ENCODE measurements at regions not wholly inside any gene's neighbourhood (a gene's known extent, or its start where the extent isn't known, plus 50 kb on each side); places are given as distances from the start of the nearest gene placed in this dataset.

GRCh38 chr18:66168685-66169235 is 417.9 kb downstream of the CDH7 start:
- DNase-seq: no peak
- intact Hi-C loops (cut with micrococcal nuclease): no loop called here
- H3K27ac ChIP-seq (replicated peaks): no peak overlapping the region
- TF ChIP-seq, protein P1, sequence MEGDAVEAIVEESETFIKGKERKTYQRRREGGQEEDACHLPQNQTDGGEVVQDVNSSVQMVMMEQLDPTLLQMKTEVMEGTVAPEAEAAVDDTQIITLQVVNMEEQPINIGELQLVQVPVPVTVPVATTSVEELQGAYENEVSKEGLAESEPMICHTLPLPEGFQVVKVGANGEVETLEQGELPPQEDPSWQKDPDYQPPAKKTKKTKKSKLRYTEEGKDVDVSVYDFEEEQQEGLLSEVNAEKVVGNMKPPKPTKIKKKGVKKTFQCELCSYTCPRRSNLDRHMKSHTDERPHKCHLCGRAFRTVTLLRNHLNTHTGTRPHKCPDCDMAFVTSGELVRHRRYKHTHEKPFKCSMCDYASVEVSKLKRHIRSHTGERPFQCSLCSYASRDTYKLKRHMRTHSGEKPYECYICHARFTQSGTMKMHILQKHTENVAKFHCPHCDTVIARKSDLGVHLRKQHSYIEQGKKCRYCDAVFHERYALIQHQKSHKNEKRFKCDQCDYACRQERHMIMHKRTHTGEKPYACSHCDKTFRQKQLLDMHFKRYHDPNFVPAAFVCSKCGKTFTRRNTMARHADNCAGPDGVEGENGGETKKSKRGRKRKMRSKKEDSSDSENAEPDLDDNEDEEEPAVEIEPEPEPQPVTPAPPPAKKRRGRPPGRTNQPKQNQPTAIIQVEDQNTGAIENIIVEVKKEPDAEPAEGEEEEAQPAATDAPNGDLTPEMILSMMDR (IDR thresholded peaks at IDR 0.05; ENCODE audit: borderline replicate concordance): no peak
- H3K36me3 ChIP-seq: no peaks in the 10 kb centered on the region
- H3K4me3 ChIP-seq: no peak overlapping the region
- no peaks in the 10 kb centered on the region for H3K9me3 ChIP-seq (replicated peaks)
- H3K4me1 ChIP-seq: peaks cover 6% of the 10 kb centered on the region
- no peaks in the 10 kb centered on the region for H3K27me3 ChIP-seq (ENCODE audit: low read depth)

DNA sequence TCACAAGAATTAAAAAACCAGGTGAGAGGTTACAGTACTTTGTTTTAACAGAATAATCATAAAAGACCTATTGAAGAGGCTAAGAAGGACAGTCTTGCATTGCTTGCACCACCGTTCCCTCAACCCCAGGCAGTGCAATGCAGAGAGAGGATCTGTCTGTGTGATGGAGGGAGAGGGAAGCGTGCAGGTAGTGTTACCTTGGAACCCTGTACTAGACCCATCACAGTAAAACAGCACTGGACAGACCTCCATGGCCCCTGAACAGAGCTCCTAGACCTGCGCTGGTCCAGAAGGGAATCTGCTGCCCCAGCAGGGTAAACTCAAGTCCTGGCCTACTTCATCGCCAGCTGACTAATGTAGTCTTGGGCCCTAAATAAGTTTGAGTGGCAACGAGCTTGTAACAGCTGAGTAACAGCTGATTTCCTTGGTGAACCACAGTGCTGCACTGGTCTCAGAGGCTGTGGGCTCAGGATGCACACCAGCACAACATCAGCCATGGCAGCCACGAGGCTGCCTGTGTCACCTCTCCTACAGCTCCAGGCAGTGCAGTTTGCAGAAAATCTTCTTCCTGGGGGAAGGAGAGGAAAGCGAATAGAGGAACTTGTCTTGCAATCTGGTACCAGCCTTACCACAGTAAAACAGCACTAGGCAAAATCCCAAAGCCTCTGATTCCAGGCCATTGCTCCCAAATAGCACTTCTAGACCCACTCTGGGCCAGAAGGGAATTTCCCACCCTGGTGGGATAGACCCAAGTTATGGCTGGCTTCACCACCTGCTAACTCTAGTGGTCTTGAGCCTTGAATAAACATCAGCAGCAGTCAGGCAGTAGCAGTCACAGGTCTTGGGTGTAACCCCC is 417.2 kb downstream of the CDH7 start:
- intact Hi-C loops (cut with micrococcal nuclease): no loop called here
- H3K4me1 ChIP-seq: peaks cover 6% of the 10 kb centered on the region
- no peak overlapping the region for H3K27ac ChIP-seq (replicated peaks)
- H3K9me3 ChIP-seq (replicated peaks): no peaks in the 10 kb centered on the region
- no peaks in the 10 kb centered on the region for H3K36me3 ChIP-seq
- TF ChIP-seq, protein P1 (IDR thresholded peaks at IDR 0.05; ENCODE audit: borderline replicate concordance): no peak
- DNase-seq: no peak
- no peaks in the 10 kb centered on the region for H3K27me3 ChIP-seq (ENCODE audit: low read depth)
- H3K4me3 ChIP-seq: no peak overlapping the region

- TF ChIP-seq, protein P1 (IDR thresholded peaks at IDR 0.05; ENCODE audit: borderline replicate concordance): no peak
- Histone ChIP-seq H3K9me3 (replicated peaks) (no peaks in the 10 kb centered on the region), H3K27me3 (ENCODE audit: low read depth) (no peaks in the 10 kb centered on the region), H3K36me3 (no peaks in the 10 kb centered on the region), H3K27ac (replicated peaks) (no peak overlapping the region), H3K4me1 (no peaks in the 10 kb centered on the region), H3K4me3 (no peak overlapping the region)
- DNase-seq: no peak
- intact Hi-C loops (cut with micrococcal nuclease): no loop called here
Observed at GRCh38 chr18:66160007-66160406, 409.2 kb downstream of the CDH7 start.

GRCh38 chr18:66159451-66159850 is 408.6 kb downstream of the CDH7 start:
- Histone ChIP-seq H3K36me3 (no peaks in the 10 kb centered on the region), H3K9me3 (replicated peaks) (no peaks in the 10 kb centered on the region), H3K4me3 (no peak overlapping the region), H3K27ac (replicated peaks) (no peak overlapping the region), H3K4me1 (no peaks in the 10 kb centered on the region), H3K27me3 (ENCODE audit: low read depth) (no peaks in the 10 kb centered on the region)
- intact Hi-C loops (cut with micrococcal nuclease): no loop called here
- TF ChIP-seq, protein P1 (IDR thresholded peaks at IDR 0.05; ENCODE audit: borderline replicate concordance): no peak
- DNase-seq: no peak

DNA sequence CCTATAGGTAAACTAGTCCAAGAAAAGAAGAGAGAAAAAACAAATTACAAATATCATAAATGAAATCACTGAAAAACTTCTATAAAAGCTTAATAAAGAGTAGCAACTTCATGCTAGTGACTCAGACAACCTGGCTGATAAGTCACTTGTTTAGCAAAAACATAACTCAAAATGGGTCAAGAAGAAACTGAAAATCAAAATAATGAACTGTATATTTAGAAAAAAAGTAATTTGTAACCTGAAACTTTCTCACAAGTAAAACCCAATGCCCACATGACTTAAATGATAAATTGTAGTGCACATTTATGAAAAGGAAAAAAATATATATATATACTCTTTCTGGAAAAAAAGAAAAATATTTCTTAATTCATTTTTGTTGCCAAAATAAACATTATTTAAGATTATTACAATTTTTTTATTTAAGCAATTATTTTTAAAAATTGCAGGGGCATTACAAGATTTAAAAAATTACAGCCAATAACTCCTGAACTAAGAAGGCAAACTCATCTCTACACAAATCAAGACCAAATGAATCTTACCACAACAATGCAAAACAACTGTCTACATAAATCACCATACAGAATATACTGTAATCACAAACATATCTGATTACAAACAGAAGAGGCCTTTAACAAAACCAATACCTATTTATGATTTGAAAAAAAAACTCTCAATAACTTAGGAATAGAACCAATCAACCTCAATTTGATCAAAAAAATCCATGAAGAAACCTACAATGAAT is 406.3 kb downstream of the CDH7 start:
- Histone ChIP-seq H3K27ac (replicated peaks) (no peak overlapping the region), H3K4me3 (no peak overlapping the region), H3K9me3 (replicated peaks) (no peaks in the 10 kb centered on the region), H3K27me3 (ENCODE audit: low read depth) (no peaks in the 10 kb centered on the region), H3K4me1 (no peaks in the 10 kb centered on the region), H3K36me3 (no peaks in the 10 kb centered on the region)
- TF ChIP-seq, protein P1 (IDR thresholded peaks at IDR 0.05; ENCODE audit: borderline replicate concordance): no peak
- intact Hi-C loops (cut with micrococcal nuclease): no loop called here
- no peak for DNase-seq
